Loucy (cell line): ENCODE measurements at regions not wholly inside any gene's neighbourhood (a gene's known extent, or its start where the extent isn't known, plus 50 kb on each side); places are given as distances from the start of the nearest gene placed in this dataset.

ENCODE experiments used
- CTCF ChIP-seq: fragments of 200-600 bp; sonication (generic); conservative IDR thresholded peaks from 2 replicates; pipeline ENCODE4 v1.5.1; 2014; ENCODE audit warnings: mild to moderate bottlenecking, antibody characterized with exemption, low read length
- EZH2phosphoT487 ChIP-seq: fragments of 200-600 bp; IDR thresholded peaks from 2 replicates; pipeline ENCODE4 v1.6.1; 2018; ENCODE audit warnings: antibody characterized with exemption, mild to moderate bottlenecking, moderate library complexity, borderline replicate concordance

- TF ChIP-seq CTCF (no peak), EZH2phosphoT487 (no peak)
These were observed 564.3 kb upstream of the MARCKS start for GRCh38 chr6:113292646-113293422.
